GM19043 (cell line): ENCODE measurements at regions not wholly inside any gene's neighbourhood (a gene's known extent, or its start where the extent isn't known, plus 50 kb on each side); places are given as distances from the start of the nearest gene placed in this dataset.
"Not testable (repeated sequence)": the region's sequence is repeated elsewhere in the genome, so short reads cannot be mapped to it uniquely, and the experiment has no call there.

ENCODE experiments used
- ATAC-seq: cut with Tn5 transposase; IDR thresholded peaks from one replicate; pipeline ENCODE4 v1.9.1; 2021; ENCODE audit warnings: low read depth; ENCODE audit not compliant: unreplicated experiment

DNA sequence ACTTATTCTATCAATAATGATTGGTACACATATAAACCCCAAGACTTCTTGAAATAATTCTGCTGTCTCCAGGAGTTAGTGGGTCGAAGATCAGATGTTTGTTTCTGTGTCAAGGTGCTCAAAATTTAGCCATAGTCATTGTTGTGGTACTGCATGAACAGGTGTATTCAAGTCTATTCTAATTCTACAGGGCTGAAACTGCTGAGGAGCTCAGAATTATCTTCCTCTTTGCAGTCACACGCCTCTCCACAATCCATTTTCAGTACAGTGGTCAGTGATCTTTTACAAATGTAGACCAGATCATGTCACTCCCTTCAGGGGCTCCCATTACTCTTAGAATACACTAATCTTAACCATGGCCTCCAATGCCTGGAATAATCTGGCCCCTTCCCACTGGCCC lies 527.5 kb downstream of the NTRK3 start:
- ATAC-seq = no peak

DNA sequence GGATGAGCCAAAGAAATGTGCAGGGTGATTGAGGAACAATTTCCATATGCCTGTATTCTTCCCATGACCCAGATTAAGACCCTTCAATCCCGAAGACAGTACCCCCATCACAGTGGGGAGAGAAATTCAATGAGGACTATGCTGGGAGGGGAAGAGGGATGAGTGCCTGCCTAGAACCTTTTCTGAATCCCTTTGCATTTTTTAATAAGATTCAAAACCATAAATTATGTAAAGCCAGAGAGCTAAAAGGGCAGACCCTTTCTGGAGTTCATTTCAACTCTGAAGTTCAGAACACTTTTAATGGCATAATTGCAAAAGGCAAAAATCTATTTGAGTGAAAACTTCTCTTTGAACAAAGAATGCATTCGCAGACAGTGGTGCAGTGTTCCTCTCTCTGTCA lies 529.5 kb downstream of the NTRK3 start:
- no peak for ATAC-seq

DNA sequence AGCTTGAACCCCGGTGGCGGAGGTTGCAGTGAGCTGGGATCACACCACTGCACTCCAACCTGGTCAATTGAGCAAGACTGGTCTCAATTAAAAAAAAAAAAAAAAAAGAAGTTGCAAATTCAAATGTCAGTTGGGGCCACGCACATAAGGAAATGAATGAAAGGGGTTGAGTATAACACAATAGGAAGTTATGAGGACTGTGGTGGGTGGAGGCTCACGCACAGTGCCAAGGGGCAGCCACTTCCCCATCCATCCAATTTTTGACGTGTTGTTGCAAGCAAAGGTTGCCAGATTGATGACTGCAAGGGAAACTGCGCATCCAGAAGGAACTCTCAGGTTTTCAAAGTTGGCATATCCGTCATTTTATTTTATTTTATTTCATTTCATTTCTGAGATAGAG lies 532.2 kb downstream of the NTRK3 start:
- no peak for ATAC-seq

DNA sequence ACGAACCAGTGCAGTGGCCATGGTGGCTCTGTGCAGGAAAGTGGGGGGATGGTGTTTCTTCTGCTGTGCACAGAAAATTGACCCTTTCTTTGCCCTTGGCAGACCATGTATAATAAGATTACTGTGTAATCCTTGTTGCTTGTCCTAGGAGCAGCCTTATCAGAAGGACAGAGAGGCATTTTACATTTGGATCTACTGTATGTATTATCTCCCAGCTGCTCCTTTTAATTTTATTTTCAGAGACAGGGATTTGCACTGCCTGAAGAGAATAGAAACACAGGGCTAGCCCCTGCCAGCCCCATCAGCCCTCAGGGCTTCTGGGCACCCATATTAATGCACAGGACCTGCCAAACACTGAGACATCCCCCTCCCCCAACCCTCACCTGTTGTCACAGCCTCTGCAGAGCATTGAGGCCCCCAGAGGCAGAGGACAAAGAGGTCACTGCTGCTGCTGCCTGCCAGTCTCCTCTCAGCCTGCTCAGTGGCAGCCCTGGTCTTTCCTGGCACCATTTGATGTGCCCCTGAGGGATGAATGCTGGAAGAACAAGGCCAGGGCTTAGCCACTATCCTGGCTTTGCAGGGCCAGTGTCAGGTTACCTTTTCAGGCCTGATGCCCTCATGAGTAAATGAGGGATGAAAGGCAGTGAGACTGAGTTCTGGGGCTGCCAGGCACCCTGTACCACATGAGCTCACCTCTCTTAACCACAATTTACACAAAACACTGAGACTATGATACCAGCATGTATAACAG lies 533.4 kb downstream of the NTRK3 start:
- ATAC-seq = no peak

DNA sequence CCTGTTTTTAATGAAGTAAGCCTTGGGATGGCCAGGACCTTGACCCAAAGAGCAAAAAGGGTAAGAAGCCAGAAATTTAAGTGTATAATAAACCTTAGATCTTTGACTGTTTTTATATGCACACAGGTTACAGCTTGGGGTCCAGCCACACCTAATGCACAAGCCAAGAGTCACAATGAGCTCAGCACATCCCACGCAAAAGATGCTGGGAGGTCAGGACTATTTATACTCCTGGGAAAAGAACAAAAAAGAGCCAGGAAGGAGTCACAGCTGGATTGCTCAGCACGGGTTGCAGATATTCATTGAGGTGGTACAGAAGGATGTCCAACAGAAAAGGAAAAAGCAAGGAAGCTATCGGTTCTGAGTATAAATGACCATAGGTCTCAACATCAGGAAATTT lies 536.3 kb downstream of the NTRK3 start:
- ATAC-seq = no peak

DNA sequence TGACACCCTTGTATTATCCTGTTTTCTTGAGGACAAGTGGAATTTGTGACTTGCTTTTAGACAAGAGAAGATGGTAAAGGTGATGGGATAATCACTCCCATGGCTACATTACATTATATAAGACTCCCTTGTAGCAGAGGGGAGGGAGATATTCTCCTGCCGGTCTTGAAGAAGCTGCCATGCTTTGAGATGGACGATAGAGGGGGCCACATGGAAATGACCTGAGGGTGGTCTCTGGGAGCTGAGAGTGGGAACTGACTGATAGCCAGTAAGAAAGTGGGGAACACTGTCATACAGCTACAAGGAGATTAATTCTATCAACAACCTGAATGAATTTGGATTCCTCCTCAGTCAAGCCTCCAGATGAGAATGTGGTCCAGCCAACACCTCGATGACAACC lies 540.1 kb downstream of the NTRK3 start:
- ATAC-seq = no peak

DNA sequence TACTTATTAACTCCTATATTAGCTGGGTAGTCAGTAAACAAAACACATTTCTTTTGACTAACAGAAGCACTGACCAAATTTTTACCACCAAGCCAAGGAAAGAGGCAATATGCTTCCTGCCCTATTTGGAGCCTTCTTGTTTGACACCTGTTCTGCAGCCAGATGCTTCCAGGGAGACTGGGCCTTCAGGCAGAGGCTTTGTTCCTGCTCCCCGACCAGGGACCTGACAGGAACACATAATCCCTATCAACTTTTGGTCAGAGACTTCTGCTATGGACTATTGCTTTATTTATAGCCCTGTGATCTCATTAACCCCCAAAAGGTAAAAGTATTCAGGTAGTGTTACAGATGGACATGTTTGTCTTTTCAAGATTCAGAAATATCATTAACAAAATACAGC lies 541.3 kb downstream of the NTRK3 start:
- ATAC-seq = no peak

DNA sequence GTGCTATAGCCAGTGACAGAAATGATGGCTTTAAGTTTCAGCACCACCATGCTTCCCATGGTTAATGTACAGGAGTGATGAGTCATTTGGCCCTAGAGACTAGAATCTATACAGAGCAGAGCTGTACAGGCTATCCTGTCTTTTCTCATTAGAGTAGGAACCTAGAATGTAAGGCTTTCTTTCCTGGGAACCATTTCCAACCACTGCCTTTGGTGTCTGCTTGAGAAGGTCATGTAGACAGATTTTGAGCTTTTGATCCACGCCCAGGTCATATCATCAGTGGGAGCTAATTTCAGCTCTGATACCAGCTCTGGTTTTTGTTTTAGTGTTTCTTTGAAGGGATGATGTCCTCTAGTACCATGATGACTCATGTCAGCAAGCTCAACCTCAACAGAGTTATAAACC lies 543.1 kb downstream of the NTRK3 start:
- no peak for ATAC-seq

DNA sequence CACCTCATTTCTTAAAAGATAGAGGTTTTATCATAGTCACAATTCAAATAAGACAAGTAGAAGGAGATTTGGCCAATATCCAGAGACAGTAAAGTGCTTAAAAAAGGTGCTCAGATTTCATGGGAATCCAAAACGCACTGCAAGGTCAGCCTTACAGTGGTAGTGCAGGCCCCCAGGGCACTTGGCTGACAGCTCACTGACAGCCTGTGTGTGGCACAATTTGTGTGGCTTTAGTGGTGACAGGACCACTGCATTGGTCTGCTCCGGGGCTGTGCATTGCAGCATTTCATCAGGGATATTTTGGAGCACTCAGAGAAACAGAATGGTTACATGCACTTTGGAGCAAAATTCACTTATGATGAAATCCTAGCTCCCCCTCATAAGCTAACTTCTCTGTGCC lies 544.3 kb downstream of the NTRK3 start:
- no peak for ATAC-seq

DNA sequence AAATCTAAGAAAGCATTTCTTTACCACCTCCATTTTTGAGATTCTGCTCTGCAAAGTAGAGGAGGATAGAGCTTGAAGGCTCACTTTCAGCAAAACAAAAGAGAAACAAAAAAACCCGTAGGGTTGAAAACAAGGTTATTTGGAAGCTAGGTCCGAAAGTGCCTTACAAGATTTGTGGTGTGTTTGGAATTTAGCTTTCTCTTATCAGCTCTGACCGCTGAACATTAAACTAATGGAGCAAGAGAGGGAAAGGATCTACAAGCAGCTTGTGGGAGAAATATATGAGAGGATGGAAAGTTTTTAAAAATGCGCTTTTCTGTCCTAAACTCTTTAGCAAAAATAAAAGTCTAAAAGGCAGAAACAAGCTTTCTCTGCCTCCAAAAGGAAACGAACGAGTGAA lies 545.5 kb downstream of the NTRK3 start:
- ATAC-seq = no peak

DNA sequence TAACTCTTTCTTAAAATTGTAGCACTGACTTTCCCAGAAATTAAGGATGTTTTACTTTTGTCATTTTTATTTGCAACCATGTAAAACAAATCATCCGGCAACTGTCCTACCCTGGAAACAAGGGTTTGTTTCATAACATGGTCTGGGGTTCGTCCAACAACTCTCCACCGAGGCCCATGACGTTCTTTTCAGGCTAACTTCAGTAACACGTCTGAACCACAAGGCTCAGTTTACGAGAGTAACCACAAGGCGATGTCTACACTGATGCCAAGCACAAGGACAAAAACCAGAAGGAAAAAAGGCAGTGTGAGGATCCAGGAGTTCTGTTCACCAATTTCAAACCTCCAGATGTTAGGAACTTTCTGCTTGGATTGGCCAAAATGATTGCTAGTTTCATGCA lies 546.1 kb downstream of the NTRK3 start:
- no peak for ATAC-seq

DNA sequence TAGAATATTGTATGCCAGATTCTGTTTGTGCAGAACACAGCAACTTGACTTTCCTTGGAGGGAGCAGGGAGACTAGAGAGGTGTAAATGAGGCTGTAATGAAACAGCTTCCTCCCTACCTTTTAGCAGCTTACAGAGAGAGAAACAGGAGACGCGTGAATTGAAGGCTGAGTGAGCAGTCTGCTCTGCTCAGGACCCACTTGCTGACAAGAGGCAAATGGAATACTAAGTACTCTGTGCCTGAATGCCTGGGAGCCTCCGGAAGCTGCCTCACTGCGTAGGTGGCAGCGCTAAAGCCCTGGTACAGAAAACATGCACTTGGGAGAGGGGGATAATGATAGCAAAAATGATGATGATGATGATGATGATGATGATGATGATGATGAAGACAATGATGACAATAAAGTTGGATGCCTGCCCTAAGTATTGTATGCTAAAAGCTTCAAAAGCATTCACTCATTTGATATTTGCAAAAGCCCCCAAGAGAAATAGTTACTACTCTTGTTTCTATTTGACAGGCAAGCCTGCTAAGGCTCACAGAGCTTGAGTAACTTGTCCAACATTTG lies 548.9 kb downstream of the NTRK3 start:
- no peak for ATAC-seq

DNA sequence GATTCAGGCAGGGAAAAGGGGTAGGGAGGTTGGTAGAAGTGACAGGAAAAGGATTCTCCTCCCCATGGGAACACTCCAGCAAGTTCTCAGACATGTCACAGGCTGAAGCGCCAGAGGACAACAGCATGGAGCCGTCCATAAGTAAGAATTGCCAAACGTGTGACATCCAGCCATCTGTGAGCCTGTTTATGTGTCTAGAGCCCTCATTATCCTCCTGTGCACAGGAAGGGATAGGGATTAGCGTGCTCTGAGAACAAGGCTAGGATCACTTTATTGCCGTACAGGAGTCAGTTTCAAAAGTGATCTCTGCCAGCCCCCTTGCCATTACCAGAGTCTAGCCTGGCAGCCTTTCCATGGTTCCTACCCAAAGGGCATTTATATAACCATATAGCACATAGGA lies 549.5 kb downstream of the NTRK3 start:
- no peak for ATAC-seq

DNA sequence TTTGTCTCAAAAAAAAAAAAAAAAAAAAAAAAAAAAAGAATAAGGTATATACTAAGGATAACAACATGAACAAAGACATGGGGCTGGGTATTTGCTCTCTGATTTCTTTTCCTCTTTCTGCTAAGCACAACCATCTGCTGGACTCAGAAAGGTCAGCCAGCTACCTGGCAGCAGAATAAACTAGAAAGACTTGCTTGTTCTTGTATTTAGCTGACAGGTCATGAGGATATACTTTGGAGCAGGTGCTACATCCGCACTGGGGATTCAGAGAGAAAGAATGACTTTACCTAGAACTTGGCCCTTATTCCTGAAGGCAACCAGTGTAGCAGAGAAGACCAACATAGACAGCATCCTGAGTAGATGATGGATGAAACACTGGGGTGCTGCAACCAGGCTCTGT lies 550.5 kb downstream of the NTRK3 start:
- ATAC-seq = no peak

DNA sequence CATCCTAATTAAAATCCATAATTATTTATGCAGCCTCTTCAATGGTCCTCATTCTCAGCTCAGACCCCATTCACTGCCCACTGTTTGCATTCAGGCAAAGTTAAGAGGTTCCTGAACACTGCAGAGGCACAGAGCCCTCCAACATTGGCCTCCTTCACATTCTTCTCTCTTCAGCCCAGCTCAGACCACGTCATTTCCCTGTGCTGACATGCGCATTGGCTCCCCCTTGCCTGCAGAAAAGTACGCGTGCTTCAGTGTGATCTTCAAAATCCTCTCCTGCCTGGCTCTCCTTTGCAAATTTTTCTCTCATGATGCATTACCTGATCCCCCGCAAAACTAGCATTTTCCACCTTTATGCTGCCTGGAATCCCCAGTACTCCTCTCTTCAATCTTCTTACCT lies 552.3 kb downstream of the NTRK3 start:
- ATAC-seq = no peak

DNA sequence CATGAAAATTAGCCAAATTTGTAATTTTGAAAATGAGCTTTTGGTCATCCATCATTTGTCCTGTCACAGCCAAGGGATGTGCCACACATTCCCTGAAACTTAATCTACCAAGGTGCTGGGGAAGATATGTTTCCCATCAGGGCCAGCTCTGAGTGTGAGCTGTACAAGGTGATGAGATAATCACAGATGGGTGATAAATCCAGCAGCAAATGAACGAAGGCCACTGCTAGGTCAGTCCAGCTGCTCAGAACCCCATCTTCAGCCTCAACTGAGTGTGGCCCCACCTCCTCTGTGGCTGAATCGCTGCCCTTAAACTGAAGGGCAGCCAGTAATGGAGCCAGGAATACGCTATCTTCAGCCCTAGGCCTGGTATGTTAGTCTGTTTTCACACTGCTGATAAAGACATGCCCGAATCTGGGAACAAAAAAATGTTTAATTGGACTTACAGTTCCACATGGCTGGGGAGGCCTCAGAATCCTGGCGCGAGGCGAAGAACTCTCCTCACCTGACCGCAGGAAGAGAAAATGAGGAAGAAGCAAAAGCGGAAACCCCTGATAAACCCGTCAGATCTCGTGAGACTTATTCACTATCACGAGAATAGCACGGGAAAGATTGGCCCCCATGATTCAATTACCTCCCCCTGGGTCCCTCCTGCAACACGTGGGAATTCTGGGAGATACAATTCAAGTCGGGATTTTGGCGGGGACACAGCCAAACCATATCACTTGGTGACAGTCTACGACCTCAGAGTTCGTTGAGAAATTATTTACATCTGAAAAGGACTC lies 553.0 kb downstream of the NTRK3 start:
- no peak for ATAC-seq

DNA sequence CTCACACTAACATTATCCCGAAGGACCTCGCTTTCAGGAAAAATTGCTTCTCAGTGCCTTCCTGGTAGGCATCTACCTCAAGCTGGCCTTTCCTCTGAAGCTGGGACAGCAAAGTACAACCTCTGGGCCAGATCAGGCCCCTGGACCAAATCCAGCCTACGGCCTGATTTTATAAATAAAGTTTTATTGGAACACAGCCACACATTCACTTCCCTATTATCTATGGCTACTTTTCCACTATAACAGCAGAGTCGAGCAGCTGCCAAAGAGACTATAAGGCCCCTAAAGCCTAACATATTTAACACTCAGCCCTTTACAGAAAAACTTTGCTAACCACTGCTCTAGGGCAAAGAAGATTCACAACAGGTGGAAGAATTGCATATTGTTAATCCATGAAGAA lies 554.3 kb downstream of the NTRK3 start:
- no peak for ATAC-seq

DNA sequence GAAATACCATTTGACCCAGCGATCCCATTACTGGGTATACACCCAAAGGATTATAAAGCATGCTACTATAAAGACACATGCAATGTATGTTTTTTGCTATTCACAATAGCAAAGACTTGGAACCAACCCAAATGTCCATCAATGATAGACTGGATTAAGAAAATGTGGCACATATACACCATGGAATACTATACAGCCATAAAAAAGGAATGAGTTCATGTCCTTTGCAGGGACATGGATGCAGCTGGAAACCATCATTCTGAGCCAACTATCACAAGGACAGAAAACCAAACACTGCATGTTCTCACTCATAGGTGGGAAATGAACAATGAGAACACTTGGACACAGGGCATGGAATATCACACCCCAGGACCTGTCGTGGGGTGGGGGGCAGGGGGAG lies 558.1 kb downstream of the NTRK3 start:
- ATAC-seq = not testable (repeated sequence)

DNA sequence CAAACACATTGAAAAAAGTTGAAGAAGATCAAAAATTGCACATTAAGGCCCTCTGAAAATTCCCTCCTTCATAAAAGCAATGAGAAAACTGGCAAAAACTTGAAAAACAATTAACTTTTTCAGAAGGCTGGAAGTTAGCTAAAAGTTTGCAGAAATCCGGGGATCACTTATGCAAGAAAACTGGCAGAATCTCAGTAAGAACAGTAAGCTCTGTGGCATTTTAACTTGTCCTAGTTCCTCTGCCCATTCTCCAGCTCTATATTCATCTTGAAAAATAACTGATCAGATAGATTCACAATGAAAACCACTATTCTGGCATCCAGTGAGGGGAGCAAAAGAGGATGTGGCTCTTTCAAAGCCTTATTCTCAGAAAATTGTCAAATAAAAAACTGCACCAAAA lies 566.8 kb downstream of the NTRK3 start:
- no peak for ATAC-seq

DNA sequence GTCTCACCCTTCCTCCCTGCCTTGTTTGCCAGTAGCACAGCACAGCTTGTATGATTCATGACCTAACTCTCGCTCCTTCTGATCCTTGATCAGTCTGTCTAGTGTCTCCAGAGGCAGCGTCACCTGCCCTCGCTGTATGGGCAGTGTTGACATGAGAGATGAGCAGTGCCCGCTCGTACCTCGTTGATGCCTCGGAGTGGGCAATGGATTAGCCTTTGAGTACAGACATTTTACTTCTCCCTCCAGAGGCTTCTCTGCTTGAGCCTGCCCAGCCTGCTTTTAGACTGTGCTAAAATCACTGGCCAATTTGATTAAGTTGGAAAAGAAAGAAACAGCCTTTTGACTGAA lies 569.0 kb downstream of the NTRK3 start:
- no peak for ATAC-seq

DNA sequence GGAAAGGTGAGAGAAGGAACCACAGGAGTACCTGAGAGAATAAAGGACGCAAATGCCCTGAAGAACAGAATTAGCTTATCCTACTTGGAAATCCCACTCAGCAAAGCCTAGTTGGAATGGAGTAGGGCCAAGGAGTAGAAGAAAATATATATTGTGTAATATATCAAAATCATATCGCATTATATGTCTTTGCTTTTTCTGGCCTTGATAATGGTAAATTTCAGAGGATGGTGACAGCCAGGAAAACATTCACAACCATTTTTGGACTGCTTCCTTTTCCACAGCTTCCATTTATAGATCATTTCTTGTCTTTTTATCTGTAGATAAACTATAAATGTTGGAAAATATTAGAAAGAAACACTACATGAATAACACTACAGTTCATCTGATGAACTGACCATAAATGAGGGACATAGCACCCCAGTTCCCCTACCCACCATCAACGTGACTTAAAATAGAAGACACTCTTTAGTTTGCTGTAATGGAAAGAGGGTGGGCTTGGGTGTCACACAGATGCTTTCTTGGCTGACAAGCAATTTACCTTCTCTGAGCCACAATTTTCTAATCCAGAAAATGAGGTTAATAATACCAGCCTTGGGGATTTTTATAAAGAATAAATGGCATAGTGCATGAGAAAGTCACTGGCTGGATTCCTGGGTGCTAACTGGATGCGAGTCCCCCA lies 569.6 kb downstream of the NTRK3 start:
- no peak for ATAC-seq
